NT2/D1 (cell line): ENCODE measurements at regions not wholly inside any gene's neighbourhood (a gene's known extent, or its start where the extent isn't known, plus 50 kb on each side); places are given as distances from the start of the nearest gene placed in this dataset.

Experiments
- DNase-seq: peaks from one replicate; pipeline ENCODE4 v3.0.0-alpha.2; 2011; ENCODE audit warnings: low read depth, low spot score
- H3K27me3 ChIP-seq: 2 replicates; pipeline ENCODE4 v1.6.0; 2011; ENCODE audit warnings: mild to moderate bottlenecking; ENCODE audit not compliant: insufficient read length, insufficient read depth
- H3K36me3 ChIP-seq: 2 replicates; pipeline ENCODE4 v1.6.1; 2011; ENCODE audit warnings: mild to moderate bottlenecking, low read length, mixed read lengths; ENCODE audit not compliant: insufficient read depth, insufficient read length
- H3K4me1 ChIP-seq: 2 replicates; pipeline ENCODE4 v1.5.1; 2011; ENCODE audit not compliant: insufficient read depth, insufficient read length
- H3K4me3 ChIP-seq: 2 replicates; pipeline ENCODE4 v1.5.1; 2011; ENCODE audit warnings: low read depth; ENCODE audit not compliant: insufficient read length
- H3K9ac ChIP-seq: 2 replicates; pipeline ENCODE4 v1.6.0; 2011; ENCODE audit warnings: low read depth; ENCODE audit not compliant: insufficient read length
- H3K9me3 ChIP-seq: 2 replicates; pipeline ENCODE4 v1.5.1; 2011; ENCODE audit warnings: mild to moderate bottlenecking, low read length; ENCODE audit not compliant: insufficient read depth
- SUZ12 ChIP-seq: IDR thresholded peaks from 2 replicates; pipeline ENCODE4 v1.6.1; 2011; ENCODE audit not compliant: insufficient read length, insufficient read depth; ENCODE audit errors: extremely low read depth
- YY1 ChIP-seq: IDR thresholded peaks from 2 replicates; pipeline ENCODE4 v1.6.1; 2011; ENCODE audit not compliant: insufficient read length, insufficient read depth
- ZNF274 ChIP-seq: IDR thresholded peaks from 2 replicates; pipeline ENCODE4 v1.6.1; 2011; ENCODE audit warnings: mild to moderate bottlenecking, low read depth, low read length

DNA sequence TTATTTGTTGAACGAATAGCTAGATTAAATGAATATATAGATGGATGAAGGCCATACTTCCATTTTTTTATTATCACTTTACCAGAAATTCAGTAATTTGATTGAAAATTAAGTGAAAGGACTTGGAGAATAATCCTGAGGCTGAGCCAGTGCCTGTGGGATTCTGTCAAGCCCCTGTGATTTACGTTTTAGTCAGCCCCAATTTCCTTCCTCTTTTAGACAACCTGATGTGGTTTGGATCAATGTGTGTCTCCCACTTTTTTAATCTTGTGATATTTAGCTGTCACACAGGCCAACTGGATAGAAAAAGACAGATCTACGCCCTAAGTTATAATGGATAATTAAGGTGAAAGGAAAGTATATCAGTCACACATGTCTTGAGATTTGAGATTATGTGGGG lies 188.8 kb downstream of the EDN1 start:
- H3K4me3 ChIP-seq: no peak overlapping the region
- no peaks in the 10 kb centered on the region for H3K36me3 ChIP-seq
- DNase-seq: no peak
- no peaks in the 10 kb centered on the region for H3K27me3 ChIP-seq
- TF ChIP-seq SUZ12 (no peak), YY1 (no peak), ZNF274 (no peak)
- no peaks in the 10 kb centered on the region for H3K9me3 ChIP-seq
- no peaks in the 10 kb centered on the region for H3K4me1 ChIP-seq
- H3K9ac ChIP-seq: no peak overlapping the region

DNA sequence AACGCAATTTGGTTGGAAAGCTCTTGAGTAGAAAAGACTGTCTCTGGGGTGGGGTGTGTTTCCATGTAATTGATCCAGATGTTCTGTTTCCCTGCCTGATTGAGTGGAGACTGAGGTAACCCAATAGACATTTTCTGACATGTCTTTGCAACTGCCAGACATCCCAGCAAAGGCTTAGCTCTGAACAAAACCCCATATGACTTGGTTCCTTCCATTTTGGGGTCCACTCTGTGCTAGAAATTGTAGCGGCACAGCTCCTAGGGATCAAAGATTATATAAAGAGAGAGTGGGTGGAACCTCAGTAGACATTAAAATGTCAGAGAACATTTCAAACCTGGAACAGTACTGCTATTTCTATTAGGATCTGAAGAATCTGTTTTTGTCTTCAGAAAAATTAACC lies 189.3 kb downstream of the EDN1 start:
- DNase-seq: no peak
- Histone ChIP-seq H3K36me3 (no peaks in the 10 kb centered on the region), H3K27me3 (no peaks in the 10 kb centered on the region), H3K9me3 (no peaks in the 10 kb centered on the region), H3K4me1 (no peaks in the 10 kb centered on the region), H3K9ac (no peak overlapping the region), H3K4me3 (no peak overlapping the region)
- TF ChIP-seq ZNF274 (no peak), SUZ12 (no peak)

DNA sequence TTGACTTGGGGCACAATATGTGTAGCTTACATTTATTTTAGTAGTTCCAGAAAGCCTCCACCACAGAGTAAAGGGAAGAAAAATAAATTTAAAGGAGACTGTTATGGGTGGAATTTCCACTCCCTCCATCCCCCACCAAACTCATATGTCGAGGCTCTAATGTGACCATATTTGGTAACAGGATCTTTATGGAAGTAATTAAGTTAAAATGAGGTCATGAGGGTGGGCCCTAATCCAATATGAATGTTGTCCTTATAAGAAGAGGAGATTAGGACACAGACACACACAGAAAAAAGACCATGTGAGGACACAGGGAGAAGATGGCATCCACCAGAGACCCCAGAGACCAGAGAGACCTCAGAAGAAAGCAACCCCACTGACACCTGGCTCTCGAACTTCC lies 189.7 kb downstream of the EDN1 start:
- no peak overlapping the region for H3K4me3 ChIP-seq
- H3K4me1 ChIP-seq: no peaks in the 10 kb centered on the region
- no peaks in the 10 kb centered on the region for H3K9me3 ChIP-seq
- no peaks in the 10 kb centered on the region for H3K36me3 ChIP-seq
- TF ChIP-seq ZNF274 (no peak), YY1 (no peak), SUZ12 (no peak)
- no peak overlapping the region for H3K9ac ChIP-seq
- no peak for DNase-seq
- no peaks in the 10 kb centered on the region for H3K27me3 ChIP-seq

DNA sequence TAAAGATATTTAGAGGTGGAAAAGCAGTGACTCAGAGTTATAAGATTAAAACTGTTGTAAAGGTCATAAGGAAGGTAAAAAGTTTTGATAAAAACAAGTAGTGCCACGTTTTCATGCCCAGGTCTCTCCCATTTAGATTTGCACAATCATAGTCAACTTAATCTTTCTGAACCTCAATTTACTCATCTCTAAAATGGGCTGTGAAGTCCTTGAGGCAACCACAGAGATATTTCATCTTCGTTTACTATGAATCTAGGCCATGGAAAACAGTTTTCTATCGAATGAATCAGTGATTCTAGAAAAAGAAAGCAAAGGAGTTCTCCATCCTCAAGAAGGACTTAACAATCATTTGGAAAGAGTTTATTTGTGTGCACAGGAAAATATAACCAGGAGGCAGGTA lies 190.2 kb downstream of the EDN1 start:
- no peak for DNase-seq
- no peak overlapping the region for H3K4me3 ChIP-seq
- no peaks in the 10 kb centered on the region for H3K9me3 ChIP-seq
- no peaks in the 10 kb centered on the region for H3K4me1 ChIP-seq
- H3K27me3 ChIP-seq: no peaks in the 10 kb centered on the region
- no peak for TF ChIP-seq ZNF274
- no peaks in the 10 kb centered on the region for H3K36me3 ChIP-seq
- H3K9ac ChIP-seq: no peak overlapping the region

DNA sequence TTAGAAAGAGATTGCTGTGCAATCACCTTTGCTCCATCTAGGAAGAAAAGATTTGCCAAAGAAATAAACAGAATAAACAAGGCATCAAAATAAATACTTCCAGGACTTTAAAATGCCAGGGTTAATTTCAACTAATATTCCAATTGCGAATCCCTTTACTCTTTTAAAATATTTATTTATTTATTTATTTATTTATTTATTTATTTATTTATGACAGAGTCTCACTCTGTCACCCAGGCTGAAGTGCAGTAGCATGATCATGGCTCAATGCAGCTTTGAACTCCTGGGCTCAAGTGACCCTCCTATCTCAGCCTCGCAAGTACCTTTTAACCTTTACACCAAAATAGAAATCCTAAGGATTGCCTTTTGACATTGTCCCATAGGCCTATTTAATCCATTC lies 191.1 kb downstream of the EDN1 start:
- TF ChIP-seq YY1 (no peak), ZNF274 (no peak), SUZ12 (no peak)
- no peaks in the 10 kb centered on the region for H3K9me3 ChIP-seq
- no peak for DNase-seq
- H3K4me1 ChIP-seq: no peaks in the 10 kb centered on the region
- H3K4me3 ChIP-seq: no peak overlapping the region
- no peak overlapping the region for H3K9ac ChIP-seq
- H3K27me3 ChIP-seq: no peaks in the 10 kb centered on the region
- no peaks in the 10 kb centered on the region for H3K36me3 ChIP-seq

DNA sequence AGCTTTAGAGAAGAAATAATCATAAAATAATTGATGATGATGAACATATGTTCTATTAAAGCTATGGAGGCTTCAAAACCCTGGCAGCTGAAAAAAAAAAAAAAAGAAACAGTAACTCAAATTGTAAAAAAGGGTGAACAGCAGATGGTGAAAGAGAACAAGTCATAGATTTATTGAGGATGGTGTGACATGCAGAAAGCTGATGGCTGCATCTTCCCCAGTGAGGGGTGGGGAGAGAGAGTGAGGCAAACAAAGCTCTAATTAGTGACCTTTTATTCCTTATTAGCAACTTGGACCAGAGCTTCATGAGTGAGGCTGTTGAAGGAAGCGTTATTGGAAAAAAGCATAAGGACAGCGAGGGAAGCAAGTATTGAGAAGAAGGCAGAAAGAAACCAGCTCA lies 191.7 kb downstream of the EDN1 start:
- no peaks in the 10 kb centered on the region for H3K36me3 ChIP-seq
- DNase-seq: no peak
- H3K9me3 ChIP-seq: no peaks in the 10 kb centered on the region
- TF ChIP-seq SUZ12 (no peak), ZNF274 (no peak), YY1 (no peak)
- H3K27me3 ChIP-seq: no peaks in the 10 kb centered on the region
- no peak overlapping the region for H3K9ac ChIP-seq
- H3K4me1 ChIP-seq: no peaks in the 10 kb centered on the region
- no peak overlapping the region for H3K4me3 ChIP-seq

DNA sequence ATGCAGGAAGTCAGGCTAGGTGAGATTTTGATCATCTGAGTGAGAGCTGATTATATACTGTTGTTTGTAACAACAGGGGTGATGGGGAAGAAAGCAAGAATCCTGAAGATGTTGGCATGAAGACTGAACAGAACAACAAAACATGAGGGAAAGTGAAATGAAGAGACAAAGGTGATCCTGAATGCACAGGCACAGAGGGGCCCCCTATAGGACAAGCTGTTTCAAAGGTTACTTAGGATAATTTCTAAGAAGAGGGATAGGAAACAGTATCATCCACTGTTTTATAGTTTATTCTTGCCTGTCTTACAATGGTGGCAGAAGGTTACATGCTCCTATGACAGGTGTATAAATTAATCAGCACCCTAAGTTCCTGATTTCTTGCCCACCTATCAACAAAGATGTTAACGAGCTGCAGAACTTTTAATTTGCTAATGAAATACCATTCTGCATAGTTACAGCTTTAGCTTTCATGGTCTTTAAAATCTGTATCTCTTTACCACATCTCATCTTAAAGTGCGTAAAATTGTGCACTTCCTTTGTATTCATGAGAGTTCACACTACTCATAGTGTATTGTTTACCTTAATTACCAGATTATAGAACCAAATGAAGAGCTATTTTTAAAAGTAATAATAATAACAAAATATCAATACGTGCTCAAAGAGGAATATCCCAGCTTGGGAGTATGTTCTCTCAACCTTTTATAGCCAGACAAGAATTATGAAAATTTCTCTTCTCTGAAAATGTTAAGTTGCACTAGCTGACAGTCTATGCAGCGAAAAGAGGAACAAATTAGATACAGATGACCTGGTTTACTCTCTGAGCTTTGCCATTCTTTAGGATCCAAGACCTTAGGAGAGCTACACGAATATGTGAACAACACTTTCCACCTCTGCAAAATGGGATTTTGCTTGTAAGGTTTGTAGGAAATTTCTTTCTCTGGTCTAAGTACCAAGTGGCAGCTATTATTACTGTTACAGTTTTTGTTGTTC lies 192.5 kb downstream of the EDN1 start:
- no peak for TF ChIP-seq YY1
- TF ChIP-seq SUZ12: no peak
- TF ChIP-seq ZNF274: no peak
- Histone ChIP-seq H3K9ac (no peak overlapping the region), H3K4me1 (no peaks in the 10 kb centered on the region), H3K27me3 (no peaks in the 10 kb centered on the region), H3K36me3 (no peaks in the 10 kb centered on the region), H3K9me3 (no peaks in the 10 kb centered on the region), H3K4me3 (no peak overlapping the region)
- DNase-seq: no peak
